Memory B cell (primary cell): ENCODE measurements at regions not wholly inside any gene's neighbourhood (a gene's known extent, or its start where the extent isn't known, plus 50 kb on each side); places are given as distances from the start of the nearest gene placed in this dataset.

Experiments used
- ATAC-seq: fragments of 150-1000 bp; cut with Tn5 transposase; 2 replicates; pipeline ENCODE4 v1.10.0; 2021; ENCODE audit warnings: low read depth, mild to moderate bottlenecking, moderate library complexity
- DNase-seq, 2 donors: peaks; one replicate each; pipeline ENCODE4 v3.0.0; 2022; ENCODE audit warnings: low spot score in 2 of 2
- H3K27ac Mint-ChIP-seq: one replicate; pipeline ENCODE4 v1.8.0; 2022; ENCODE audit warnings: mild to moderate bottlenecking, moderate library complexity, mixed read lengths
- H3K27me3 Mint-ChIP-seq: one replicate; pipeline ENCODE4 v1.8.0; 2022; ENCODE audit warnings: mixed read lengths
- H3K36me3 Mint-ChIP-seq: one replicate; pipeline ENCODE4 v1.8.0; 2022; ENCODE audit warnings: mild to moderate bottlenecking, mixed read lengths
- H3K4me1 Mint-ChIP-seq: one replicate; pipeline ENCODE4 v1.8.0; 2022; ENCODE audit warnings: mixed read lengths
- H3K4me3 Mint-ChIP-seq: one replicate; pipeline ENCODE4 v1.8.0; 2022; ENCODE audit warnings: mild to moderate bottlenecking, moderate library complexity, mixed read lengths
- H3K9me3 Mint-ChIP-seq: one replicate; pipeline ENCODE4 v1.8.0; 2022; ENCODE audit warnings: mixed read lengths

GRCh38 chr3:170739410-170739809, 130.6 kb downstream of the RPL22L1 start:
- H3K9me3 Mint-ChIP-seq = peaks cover 3% of the 10 kb centered on the region
- H3K4me3 Mint-ChIP-seq = no peak overlapping the region
- H3K27ac Mint-ChIP-seq = no peak overlapping the region
- peaks cover 9% of the 10 kb centered on the region for H3K27me3 Mint-ChIP-seq
- DNase-seq = no peak
- ATAC-seq = no peak
- H3K4me1 Mint-ChIP-seq = no peaks in the 10 kb centered on the region
- no peaks in the 10 kb centered on the region for H3K36me3 Mint-ChIP-seq

GRCh38 chr3:170738766-170739165, 131.2 kb downstream of the RPL22L1 start:
- Mint-ChIP-seq H3K4me3 (no peak overlapping the region), H3K27ac (no peak overlapping the region), H3K27me3 (peaks cover 11% of the 10 kb centered on the region), H3K9me3 (peaks cover 3% of the 10 kb centered on the region), H3K36me3 (no peaks in the 10 kb centered on the region), H3K4me1 (no peaks in the 10 kb centered on the region)
- ATAC-seq (no peak), DNase-seq (no peak)

- Mint-ChIP-seq H3K4me3 (no peak overlapping the region), H3K27ac (no peak overlapping the region), H3K36me3 (no peaks in the 10 kb centered on the region), H3K9me3 (peaks cover 3% of the 10 kb centered on the region), H3K4me1 (no peaks in the 10 kb centered on the region), H3K27me3 (peaks cover 11% of the 10 kb centered on the region)
- DNase-seq = no peak
- no peak for ATAC-seq
Measured at GRCh38 chr3:170737498-170738162, 132.4 kb downstream of the RPL22L1 start.

- Mint-ChIP-seq H3K9me3 (peaks cover 3% of the 10 kb centered on the region), H3K36me3 (no peaks in the 10 kb centered on the region), H3K27me3 (peaks cover 11% of the 10 kb centered on the region), H3K27ac (no peak overlapping the region), H3K4me3 (no peak overlapping the region), H3K4me1 (no peaks in the 10 kb centered on the region)
- DNase-seq (no peak), ATAC-seq (no peak)
Measured at GRCh38 chr3:170735821-170736220, 134.2 kb downstream of the RPL22L1 start.

- ATAC-seq = no peak
- Mint-ChIP-seq H3K27ac (no peak overlapping the region), H3K4me3 (no peak overlapping the region), H3K4me1 (no peaks in the 10 kb centered on the region), H3K36me3 (no peaks in the 10 kb centered on the region), H3K9me3 (peaks cover 3% of the 10 kb centered on the region), H3K27me3 (peaks cover 11% of the 10 kb centered on the region)
- no peak for DNase-seq
Measured at GRCh38 chr3:170734735-170735065, 135.3 kb downstream of the RPL22L1 start.

GRCh38 chr3:170734043-170734734, 135.8 kb downstream of the RPL22L1 start:
- H3K36me3 Mint-ChIP-seq = no peaks in the 10 kb centered on the region
- no peak overlapping the region for H3K4me3 Mint-ChIP-seq
- no peaks in the 10 kb centered on the region for H3K4me1 Mint-ChIP-seq
- H3K27ac Mint-ChIP-seq = no peak overlapping the region
- ATAC-seq (no peak), DNase-seq (no peak)
- H3K9me3 Mint-ChIP-seq = peaks cover 3% of the 10 kb centered on the region
- peaks cover 10% of the 10 kb centered on the region for H3K27me3 Mint-ChIP-seq

GRCh38 chr3:170732660-170733245, 137.2 kb downstream of the RPL22L1 start:
- ATAC-seq (no peak), DNase-seq (no peak)
- Mint-ChIP-seq H3K36me3 (no peaks in the 10 kb centered on the region), H3K4me3 (no peak overlapping the region), H3K9me3 (no peaks in the 10 kb centered on the region), H3K27me3 (peaks cover 8% of the 10 kb centered on the region), H3K27ac (no peak overlapping the region), H3K4me1 (no peaks in the 10 kb centered on the region)

GRCh38 chr3:170731281-170731680, 138.7 kb downstream of the RPL22L1 start:
- ATAC-seq (no peak), DNase-seq (no peak)
- H3K4me1 Mint-ChIP-seq = no peaks in the 10 kb centered on the region
- H3K4me3 Mint-ChIP-seq = no peak overlapping the region
- no peak overlapping the region for H3K27ac Mint-ChIP-seq
- peaks cover 8% of the 10 kb centered on the region for H3K27me3 Mint-ChIP-seq
- H3K36me3 Mint-ChIP-seq = no peaks in the 10 kb centered on the region
- H3K9me3 Mint-ChIP-seq = no peaks in the 10 kb centered on the region

GRCh38 chr3:170730071-170730812, 139.8 kb downstream of the RPL22L1 start:
- no peak overlapping the region for H3K4me3 Mint-ChIP-seq
- peaks cover 8% of the 10 kb centered on the region for H3K27me3 Mint-ChIP-seq
- no peaks in the 10 kb centered on the region for H3K36me3 Mint-ChIP-seq
- DNase-seq (no peak), ATAC-seq (no peak)
- no peak overlapping the region for H3K27ac Mint-ChIP-seq
- H3K9me3 Mint-ChIP-seq = no peaks in the 10 kb centered on the region
- no peaks in the 10 kb centered on the region for H3K4me1 Mint-ChIP-seq

GRCh38 chr3:170728181-170728580, 141.8 kb downstream of the RPL22L1 start:
- H3K4me1 Mint-ChIP-seq = no peaks in the 10 kb centered on the region
- no peak for DNase-seq
- H3K9me3 Mint-ChIP-seq = no peaks in the 10 kb centered on the region
- H3K27me3 Mint-ChIP-seq = peaks cover 2% of the 10 kb centered on the region
- no peak overlapping the region for H3K4me3 Mint-ChIP-seq
- no peak for ATAC-seq
- no peaks in the 10 kb centered on the region for H3K36me3 Mint-ChIP-seq
- H3K27ac Mint-ChIP-seq = no peak overlapping the region

GRCh38 chr3:170727754-170728153, 141.9 kb upstream of the SLC7A14 start:
- DNase-seq (no peak), ATAC-seq (no peak)
- H3K4me3 Mint-ChIP-seq = no peak overlapping the region
- H3K27ac Mint-ChIP-seq = no peak overlapping the region
- H3K4me1 Mint-ChIP-seq = no peaks in the 10 kb centered on the region
- H3K27me3 Mint-ChIP-seq = peaks cover 2% of the 10 kb centered on the region
- no peaks in the 10 kb centered on the region for H3K36me3 Mint-ChIP-seq
- no peaks in the 10 kb centered on the region for H3K9me3 Mint-ChIP-seq

GRCh38 chr3:170726976-170727661, 141.2 kb upstream of the SLC7A14 start:
- Mint-ChIP-seq H3K4me1 (no peaks in the 10 kb centered on the region), H3K4me3 (no peak overlapping the region), H3K9me3 (no peaks in the 10 kb centered on the region), H3K36me3 (no peaks in the 10 kb centered on the region), H3K27me3 (peaks cover 2% of the 10 kb centered on the region), H3K27ac (no peak overlapping the region)
- no peak for ATAC-seq
- no peak for DNase-seq

GRCh38 chr3:170725285-170725731, 139.4 kb upstream of the SLC7A14 start:
- H3K4me1 Mint-ChIP-seq = no peaks in the 10 kb centered on the region
- DNase-seq = no peak
- no peaks in the 10 kb centered on the region for H3K36me3 Mint-ChIP-seq
- no peak for ATAC-seq
- H3K27me3 Mint-ChIP-seq = peaks cover 2% of the 10 kb centered on the region
- no peaks in the 10 kb centered on the region for H3K9me3 Mint-ChIP-seq
- no peak overlapping the region for H3K4me3 Mint-ChIP-seq
- no peak overlapping the region for H3K27ac Mint-ChIP-seq
